ENCODE measurements at regions not wholly inside any gene's neighbourhood (a gene's known extent, or its start where the extent isn't known, plus 50 kb on each side); places are given as distances from the start of the nearest gene placed in this dataset.
"Not testable (repeated sequence)": the region's sequence is repeated elsewhere in the genome, so short reads cannot be mapped to it uniquely, and the experiment has no call there.

- Mint-ChIP-seq H3K27ac (no peak overlapping the region), H3K9me3 (peaks cover 3 to 11% of the 10 kb centered on the region in 2 donors), H3K36me3 (peaks cover 0 to 6% of the 10 kb centered on the region in 2 donors)
- ATAC-seq (no peak), DNase-seq (ENCODE audit: low spot score in 2 of 2) (no peak)
Observed at GRCh38 chr13:84702174-84702573, 819.9 kb upstream of the SLITRK1 start.

GRCh38 chr13:84697591-84697990 lies 815.3 kb upstream of the SLITRK1 start:
- DNase-seq (ENCODE audit: low spot score in 2 of 2); H3K36me3 Mint-ChIP-seq; H3K27ac Mint-ChIP-seq; ATAC-seq: not testable (repeated sequence)
- H3K9me3 Mint-ChIP-seq: peaks cover 21 to 23% of the 10 kb centered on the region in 2 donors

- no peaks in the 10 kb centered on the region for H3K36me3 Mint-ChIP-seq
- DNase-seq (ENCODE audit: low spot score in 2 of 2): no peak
- H3K9me3 Mint-ChIP-seq: peaks cover 6 to 14% of the 10 kb centered on the region in 2 donors
- H3K27ac Mint-ChIP-seq: no peak overlapping the region
- ATAC-seq: no peak
Observed at GRCh38 chr13:84686973-84687372, 804.7 kb upstream of the SLITRK1 start.

GRCh38 chr13:84686458-84686857 lies 804.2 kb upstream of the SLITRK1 start:
- Mint-ChIP-seq H3K36me3 (no peaks in the 10 kb centered on the region), H3K9me3 (peaks cover 6 to 14% of the 10 kb centered on the region in 2 donors), H3K27ac (no peak overlapping the region)
- ATAC-seq: no peak
- DNase-seq (ENCODE audit: low spot score in 2 of 2): no peak

- no peak for ATAC-seq
- no peak for DNase-seq (ENCODE audit: low spot score in 2 of 2)
- Mint-ChIP-seq H3K9me3 (peaks cover 6 to 13% of the 10 kb centered on the region in 2 donors), H3K36me3 (no peaks in the 10 kb centered on the region), H3K27ac (no peak overlapping the region)
Observed at GRCh38 chr13:84684804-84685203, 802.5 kb upstream of the SLITRK1 start.

- no peak for DNase-seq (ENCODE audit: low spot score in 2 of 2)
- no peak for ATAC-seq
- Mint-ChIP-seq H3K36me3 (no peaks in the 10 kb centered on the region), H3K9me3 (peaks cover 9 to 11% of the 10 kb centered on the region in 2 donors), H3K27ac (no peak overlapping the region)
Observed at GRCh38 chr13:84684048-84684662, 801.9 kb upstream of the SLITRK1 start.

- Mint-ChIP-seq H3K9me3 (peaks cover 14 to 15% of the 10 kb centered on the region in 2 donors), H3K27ac (no peak overlapping the region), H3K36me3 (no peaks in the 10 kb centered on the region)
- ATAC-seq (no peak), DNase-seq (ENCODE audit: low spot score in 2 of 2) (no peak)
Observed at GRCh38 chr13:84683448-84683847, 801.2 kb upstream of the SLITRK1 start.

GRCh38 chr13:84677836-84678235 lies 795.6 kb upstream of the SLITRK1 start:
- DNase-seq (ENCODE audit: low spot score in 2 of 2): no peak
- H3K27ac Mint-ChIP-seq: no peak overlapping the region
- H3K36me3 Mint-ChIP-seq: no peaks in the 10 kb centered on the region
- peaks cover 4 to 8% of the 10 kb centered on the region in 2 donors for H3K9me3 Mint-ChIP-seq
- no peak for ATAC-seq

GRCh38 chr13:84672616-84673015 lies 790.3 kb upstream of the SLITRK1 start:
- no peaks in the 10 kb centered on the region for H3K36me3 Mint-ChIP-seq
- ATAC-seq (no peak), DNase-seq (ENCODE audit: low spot score in 2 of 2) (no peak)
- no peak overlapping the region for H3K27ac Mint-ChIP-seq
- no peaks in the 10 kb centered on the region for H3K9me3 Mint-ChIP-seq

- Mint-ChIP-seq H3K36me3 (no peaks in the 10 kb centered on the region), H3K9me3 (no peaks in the 10 kb centered on the region), H3K27ac (no peak overlapping the region)
- ATAC-seq: no peak
- DNase-seq (ENCODE audit: low spot score in 2 of 2): no peak
Observed at GRCh38 chr13:84670245-84670644, 788.0 kb upstream of the SLITRK1 start.

GRCh38 chr13:84668637-84669036 lies 786.4 kb upstream of the SLITRK1 start:
- DNase-seq (ENCODE audit: low spot score in 2 of 2) (no peak), ATAC-seq (no peak)
- Mint-ChIP-seq H3K9me3 (peaks cover 0 to 5% of the 10 kb centered on the region in 2 donors), H3K27ac (no peak overlapping the region), H3K36me3 (no peaks in the 10 kb centered on the region)

- Mint-ChIP-seq H3K9me3 (peaks cover 4 to 5% of the 10 kb centered on the region in 2 donors), H3K27ac (no peak overlapping the region), H3K36me3 (no peaks in the 10 kb centered on the region)
- ATAC-seq: no peak
- no peak for DNase-seq (ENCODE audit: low spot score in 2 of 2)
Observed at GRCh38 chr13:84662491-84662890, 780.2 kb upstream of the SLITRK1 start.

- DNase-seq (ENCODE audit: low spot score in 2 of 2) (no peak), ATAC-seq (no peak)
- peaks cover 4 to 5% of the 10 kb centered on the region in 2 donors for H3K9me3 Mint-ChIP-seq
- H3K27ac Mint-ChIP-seq: no peak overlapping the region
- no peaks in the 10 kb centered on the region for H3K36me3 Mint-ChIP-seq
Observed at GRCh38 chr13:84661718-84662117, 779.4 kb upstream of the SLITRK1 start.

GRCh38 chr13:84659359-84659661 lies 777.0 kb upstream of the SLITRK1 start:
- DNase-seq (ENCODE audit: low spot score in 2 of 2) (no peak), ATAC-seq (no peak)
- Mint-ChIP-seq H3K9me3 (peaks cover 0 to 4% of the 10 kb centered on the region in 2 donors), H3K27ac (no peak overlapping the region), H3K36me3 (no peaks in the 10 kb centered on the region)

- DNase-seq (ENCODE audit: low spot score in 2 of 2) (no peak), ATAC-seq (no peak)
- Mint-ChIP-seq H3K9me3 (peaks cover 0 to 4% of the 10 kb centered on the region in 2 donors), H3K36me3 (no peaks in the 10 kb centered on the region), H3K27ac (no peak overlapping the region)
Observed at GRCh38 chr13:84658491-84659358, 776.5 kb upstream of the SLITRK1 start.

- Mint-ChIP-seq H3K27ac (no peak overlapping the region), H3K36me3 (no peaks in the 10 kb centered on the region), H3K9me3 (peaks cover 0 to 9% of the 10 kb centered on the region in 2 donors)
- no peak for DNase-seq (ENCODE audit: low spot score in 2 of 2)
- ATAC-seq: no peak
Observed at GRCh38 chr13:84655677-84656076, 773.4 kb upstream of the SLITRK1 start.

- Mint-ChIP-seq H3K9me3 (peaks cover 0 to 9% of the 10 kb centered on the region in 2 donors), H3K36me3 (no peaks in the 10 kb centered on the region), H3K27ac (no peak overlapping the region)
- no peak for DNase-seq (ENCODE audit: low spot score in 2 of 2)
- ATAC-seq: no peak
Observed at GRCh38 chr13:84654654-84655275, 772.5 kb upstream of the SLITRK1 start.
